Neural progenitor cell (in vitro differentiated cells): ENCODE measurements at regions not wholly inside any gene's neighbourhood (a gene's known extent, or its start where the extent isn't known, plus 50 kb on each side); places are given as distances from the start of the nearest gene placed in this dataset.

Experiments
- DNase-seq: peaks from one replicate; pipeline ENCODE4 v3.0.0-alpha.2; 2016; ENCODE audit warnings: low spot score
- H2AFZ ChIP-seq: fragments of 200-600 bp; sonication (generic); replicated peaks from 2 replicates; pipeline ENCODE4 v1.6.1; 2016; ENCODE audit warnings: antibody characterized with exemption
- H3F3A ChIP-seq: fragments of 200-600 bp; sonication (generic); 2 replicates; pipeline ENCODE4 v1.6.1; 2016; ENCODE audit warnings: antibody characterized with exemption, low read depth
- H3K27ac ChIP-seq: fragments of 200-600 bp; sonication (generic); 2 replicates; pipeline ENCODE4 v1.5.1; 2016; ENCODE audit warnings: mild to moderate bottlenecking
- H3K27me3 ChIP-seq: fragments of 200-600 bp; sonication (generic); 2 replicates; pipeline ENCODE4 v1.6.1; 2016; ENCODE audit warnings: mild to moderate bottlenecking, moderate library complexity
- H3K36me3 ChIP-seq: fragments of 200-600 bp; sonication (generic); 2 replicates; pipeline ENCODE4 v1.5.1; 2016
- H3K4me1 ChIP-seq: fragments of 200-600 bp; sonication (generic); 2 replicates; pipeline ENCODE4 v1.6.1; 2016; ENCODE audit warnings: mixed run types
- H3K4me2 ChIP-seq: fragments of 200-600 bp; sonication (generic); 2 replicates; pipeline ENCODE4 v1.6.1; 2016
- H3K4me3 ChIP-seq: fragments of 200-600 bp; sonication (generic); 2 replicates; pipeline ENCODE4 v1.5.1; 2016
- H3K79me2 ChIP-seq: fragments of 200-600 bp; sonication (generic); 2 replicates; pipeline ENCODE4 v1.6.1; 2016; ENCODE audit warnings: low read depth
- H3K9ac ChIP-seq: fragments of 200-600 bp; sonication (generic); 2 replicates; pipeline ENCODE4 v1.6.1; 2016
- H3K9me3 ChIP-seq: fragments of 200-600 bp; sonication (generic); 2 replicates; pipeline ENCODE4 v1.5.1; 2016; ENCODE audit warnings: low read depth
- H4K20me1 ChIP-seq: fragments of 200-600 bp; sonication (generic); 2 replicates; pipeline ENCODE4 v1.6.1; 2016; ENCODE audit warnings: low read depth
- H3K27ac Mint-ChIP-seq: 3 replicates; pipeline ENCODE4 v1.8.0; 2021; ENCODE audit warnings: mixed read lengths
- H3K27me3 Mint-ChIP-seq: 2 replicates; pipeline ENCODE4 v1.8.0; 2022; ENCODE audit warnings: low read depth, mild to moderate bottlenecking, inconsistent platforms, moderate library complexity, mixed read lengths; ENCODE audit not compliant: insufficient read depth
- H3K36me3 Mint-ChIP-seq: 3 replicates; pipeline ENCODE4 v1.8.0; 2021; ENCODE audit warnings: mixed read lengths
- H3K4me1 Mint-ChIP-seq: 3 replicates; pipeline ENCODE4 v1.8.0; 2021; ENCODE audit warnings: mixed read lengths
- H3K4me3 Mint-ChIP-seq: 3 replicates; pipeline ENCODE4 v1.8.0; 2021; ENCODE audit warnings: mild to moderate bottlenecking, moderate library complexity, mixed read lengths
- H3K9me3 Mint-ChIP-seq: 3 replicates; pipeline ENCODE4 v1.8.0; 2020; ENCODE audit warnings: mixed read lengths
- EZH2 ChIP-seq: fragments of 200-600 bp; sonication (generic); IDR thresholded peaks from 2 replicates; pipeline ENCODE4 v1.6.1; 2017; ENCODE audit warnings: antibody characterized with exemption, mild to moderate bottlenecking, moderate library complexity
- EZH2phosphoT487 ChIP-seq: fragments of 200-600 bp; sonication (generic); IDR thresholded peaks from 2 replicates; pipeline ENCODE4 v1.6.1; 2017; ENCODE audit warnings: antibody characterized with exemption
- TF ChIP-seq, protein P1 (sequence below): fragments of 200-600 bp; sonication (generic); IDR thresholded peaks from 2 replicates; pipeline ENCODE4 v1.5.1; 2017; ENCODE audit warnings: antibody characterized with exemption, mild to moderate bottlenecking

DNA sequence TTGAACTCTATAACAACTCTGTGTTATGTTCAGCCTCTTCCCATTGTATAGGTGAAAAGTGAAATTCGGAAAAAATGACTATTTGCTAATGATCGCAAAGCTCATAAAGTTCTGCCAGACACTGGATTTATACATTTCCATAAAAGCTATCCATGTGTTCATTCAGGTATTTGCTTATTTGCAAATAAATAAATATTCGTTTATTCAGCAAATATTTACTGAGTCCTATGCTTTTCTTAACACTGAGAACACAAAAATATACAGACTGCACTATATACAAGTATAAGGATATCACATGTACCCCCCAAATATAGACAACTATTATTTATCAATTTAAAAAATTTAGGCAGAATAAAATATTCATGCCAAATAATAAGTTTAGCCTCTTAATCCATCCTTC lies 63.2 kb upstream of the ATP8B1 start:
- no peak overlapping the region for H2AFZ ChIP-seq
- H3K9me3 ChIP-seq: no peaks in the 10 kb centered on the region
- H3K27ac ChIP-seq: no peak overlapping the region
- TF ChIP-seq EZH2phosphoT487 (no peak), EZH2 (no peak)
- TF ChIP-seq, protein P1, sequence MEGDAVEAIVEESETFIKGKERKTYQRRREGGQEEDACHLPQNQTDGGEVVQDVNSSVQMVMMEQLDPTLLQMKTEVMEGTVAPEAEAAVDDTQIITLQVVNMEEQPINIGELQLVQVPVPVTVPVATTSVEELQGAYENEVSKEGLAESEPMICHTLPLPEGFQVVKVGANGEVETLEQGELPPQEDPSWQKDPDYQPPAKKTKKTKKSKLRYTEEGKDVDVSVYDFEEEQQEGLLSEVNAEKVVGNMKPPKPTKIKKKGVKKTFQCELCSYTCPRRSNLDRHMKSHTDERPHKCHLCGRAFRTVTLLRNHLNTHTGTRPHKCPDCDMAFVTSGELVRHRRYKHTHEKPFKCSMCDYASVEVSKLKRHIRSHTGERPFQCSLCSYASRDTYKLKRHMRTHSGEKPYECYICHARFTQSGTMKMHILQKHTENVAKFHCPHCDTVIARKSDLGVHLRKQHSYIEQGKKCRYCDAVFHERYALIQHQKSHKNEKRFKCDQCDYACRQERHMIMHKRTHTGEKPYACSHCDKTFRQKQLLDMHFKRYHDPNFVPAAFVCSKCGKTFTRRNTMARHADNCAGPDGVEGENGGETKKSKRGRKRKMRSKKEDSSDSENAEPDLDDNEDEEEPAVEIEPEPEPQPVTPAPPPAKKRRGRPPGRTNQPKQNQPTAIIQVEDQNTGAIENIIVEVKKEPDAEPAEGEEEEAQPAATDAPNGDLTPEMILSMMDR: no peak
- Mint-ChIP-seq H3K27ac (no peak overlapping the region), H3K4me1 (no peaks in the 10 kb centered on the region), H3K36me3 (no peaks in the 10 kb centered on the region), H3K4me3 (no peak overlapping the region), H3K9me3 (no peaks in the 10 kb centered on the region), H3K27me3 (peaks cover 2% of the 10 kb centered on the region)
- H3K27me3 ChIP-seq: no peaks in the 10 kb centered on the region
- H3K79me2 ChIP-seq: no peaks in the 10 kb centered on the region
- H3K9ac ChIP-seq: no peak overlapping the region
- H4K20me1 ChIP-seq: no peaks in the 10 kb centered on the region
- DNase-seq: no peak
- H3K4me3 ChIP-seq: no peak overlapping the region
- H3K4me1 ChIP-seq: no peaks in the 10 kb centered on the region
- H3K4me2 ChIP-seq: no peak overlapping the region
- H3K36me3 ChIP-seq: no peaks in the 10 kb centered on the region
- no peaks in the 10 kb centered on the region for H3F3A ChIP-seq

DNA sequence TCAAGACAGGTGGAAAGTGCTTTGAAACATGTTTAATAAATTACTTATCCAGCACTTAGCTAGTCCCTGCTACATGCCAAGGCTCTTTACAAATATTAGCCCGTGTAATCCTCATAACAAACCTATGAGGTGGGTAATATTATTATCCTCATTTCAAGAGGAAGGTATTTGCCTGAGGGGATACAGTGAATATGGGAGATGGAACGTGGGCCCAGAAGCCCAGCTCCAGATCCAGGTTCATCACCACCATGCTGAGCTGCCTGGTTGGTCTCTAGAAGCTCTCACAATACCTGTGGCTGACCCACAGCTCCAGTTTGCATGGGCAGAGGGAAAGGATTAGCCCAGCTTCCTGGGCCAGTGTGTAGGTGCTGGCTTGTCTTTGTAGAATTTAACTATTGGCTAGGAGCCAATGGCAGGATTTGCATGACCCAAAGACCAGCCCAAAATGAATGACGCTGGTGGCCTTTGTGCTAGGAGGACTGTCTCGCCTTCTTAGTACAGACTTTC lies 61.6 kb upstream of the ATP8B1 start:
- H3K4me1 ChIP-seq: no peaks in the 10 kb centered on the region
- H3K4me1 Mint-ChIP-seq: no peaks in the 10 kb centered on the region
- H3K36me3 Mint-ChIP-seq: no peaks in the 10 kb centered on the region
- H3K9ac ChIP-seq: no peak overlapping the region
- no peaks in the 10 kb centered on the region for H3K9me3 ChIP-seq
- no peaks in the 10 kb centered on the region for H3K9me3 Mint-ChIP-seq
- no peaks in the 10 kb centered on the region for H3K27me3 Mint-ChIP-seq
- H2AFZ ChIP-seq: no peak overlapping the region
- TF ChIP-seq EZH2phosphoT487 (no peak), EZH2 (no peak)
- TF ChIP-seq, protein P1: no peak
- H3K4me3 ChIP-seq: no peak overlapping the region
- H3K27ac ChIP-seq: no peak overlapping the region
- no peak overlapping the region for H3K4me3 Mint-ChIP-seq
- no peaks in the 10 kb centered on the region for H3K79me2 ChIP-seq
- no peaks in the 10 kb centered on the region for H3K36me3 ChIP-seq
- H3F3A ChIP-seq: no peaks in the 10 kb centered on the region
- no peak overlapping the region for H3K4me2 ChIP-seq
- no peaks in the 10 kb centered on the region for H3K27me3 ChIP-seq
- DNase-seq: no peak
- no peak overlapping the region for H3K27ac Mint-ChIP-seq
- no peaks in the 10 kb centered on the region for H4K20me1 ChIP-seq

DNA sequence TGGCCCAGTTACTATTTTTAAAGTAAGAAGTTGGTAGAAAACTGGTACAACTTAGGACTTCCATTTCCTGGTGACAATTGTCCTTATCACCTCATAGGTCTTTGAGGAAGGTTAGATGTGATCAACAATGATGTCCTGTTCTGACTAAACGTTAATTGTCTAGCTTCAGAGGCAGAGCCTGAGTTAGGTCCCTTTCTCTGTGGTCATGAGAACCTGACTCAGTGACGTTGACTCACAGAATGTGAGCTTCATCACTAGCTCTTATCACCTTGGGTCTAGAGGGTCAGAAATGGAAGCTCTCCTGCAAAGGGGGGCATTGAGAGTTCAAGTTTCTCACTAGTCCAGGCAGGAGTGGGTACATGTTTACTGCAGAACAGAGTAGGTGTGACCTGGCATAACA lies 60.6 kb upstream of the ATP8B1 start:
- H3K4me1 ChIP-seq: no peaks in the 10 kb centered on the region
- H3K79me2 ChIP-seq: no peaks in the 10 kb centered on the region
- no peaks in the 10 kb centered on the region for H3F3A ChIP-seq
- no peak overlapping the region for H3K27ac Mint-ChIP-seq
- H3K4me3 Mint-ChIP-seq: no peak overlapping the region
- TF ChIP-seq, protein P1: no peak
- TF ChIP-seq EZH2phosphoT487: no peak
- TF ChIP-seq EZH2: no peak
- H4K20me1 ChIP-seq: no peaks in the 10 kb centered on the region
- H3K4me2 ChIP-seq: no peak overlapping the region
- no peaks in the 10 kb centered on the region for H3K9me3 Mint-ChIP-seq
- H3K4me1 Mint-ChIP-seq: no peaks in the 10 kb centered on the region
- H3K4me3 ChIP-seq: no peak overlapping the region
- H3K9ac ChIP-seq: no peak overlapping the region
- no peaks in the 10 kb centered on the region for H3K27me3 ChIP-seq
- no peak for DNase-seq
- no peaks in the 10 kb centered on the region for H3K9me3 ChIP-seq
- H3K27ac ChIP-seq: no peak overlapping the region
- no peak overlapping the region for H2AFZ ChIP-seq
- H3K36me3 Mint-ChIP-seq: no peaks in the 10 kb centered on the region
- no peaks in the 10 kb centered on the region for H3K36me3 ChIP-seq
- H3K27me3 Mint-ChIP-seq: no peaks in the 10 kb centered on the region
